MM.1S (cell line): ENCODE measurements at regions not wholly inside any gene's neighbourhood (a gene's known extent, or its start where the extent isn't known, plus 50 kb on each side); places are given as distances from the start of the nearest gene placed in this dataset.

Experiments
- DNase-seq: peaks from one replicate; pipeline ENCODE4 v3.0.0-alpha.2; 2015
- H2AFZ ChIP-seq: fragments of 300-600 bp; sonication (generic); 2 replicates; pipeline ENCODE4 v1.6.0; 2016; ENCODE audit warnings: antibody characterized with exemption, low read length
- H3F3A ChIP-seq: fragments of 300-600 bp; sonication (generic); 2 replicates; pipeline ENCODE4 v1.6.1; 2016; ENCODE audit warnings: mild to moderate bottlenecking, antibody characterized with exemption, low read length, moderate library complexity, mixed read lengths; ENCODE audit not compliant: insufficient read depth
- H3K27ac ChIP-seq: fragments of 300-600 bp; sonication (generic); 2 replicates; pipeline ENCODE4 v1.5.1; 2016; ENCODE audit warnings: mild to moderate bottlenecking, low read length
- H3K27me3 ChIP-seq: fragments of 300-600 bp; sonication (generic); replicated peaks from 2 replicates; pipeline ENCODE4 v1.6.0; 2016; ENCODE audit warnings: low read length; ENCODE audit not compliant: insufficient read depth
- H3K36me3 ChIP-seq: fragments of 300-600 bp; sonication (generic); replicated peaks from 2 replicates; pipeline ENCODE4 v1.6.1; 2016; ENCODE audit warnings: mild to moderate bottlenecking, low read length, mixed read lengths; ENCODE audit not compliant: insufficient read depth
- H3K4me1 ChIP-seq: fragments of 300-600 bp; sonication (generic); 2 replicates; pipeline ENCODE4 v1.6.1; 2016; ENCODE audit warnings: low read length, mixed read lengths
- H3K4me2 ChIP-seq: fragments of 300-600 bp; sonication (generic); 2 replicates; pipeline ENCODE4 v1.6.0; 2016; ENCODE audit warnings: low read depth, low read length
- H3K4me3 ChIP-seq: fragments of 300-600 bp; sonication (generic); 2 replicates; pipeline ENCODE4 v1.5.1; 2016; ENCODE audit warnings: low read length, mixed read lengths
- H3K79me2 ChIP-seq: fragments of 300-600 bp; sonication (generic); 2 replicates; pipeline ENCODE4 v1.6.1; 2016; ENCODE audit warnings: mixed run types, low read length, mixed read lengths
- H3K9ac ChIP-seq: fragments of 300-600 bp; sonication (generic); 2 replicates; pipeline ENCODE4 v1.6.1; 2016; ENCODE audit warnings: low read length, mixed read lengths
- H3K9me2 ChIP-seq: fragments of 300-600 bp; sonication (generic); replicated peaks from 2 replicates; pipeline ENCODE4 v1.6.1; 2016; ENCODE audit warnings: mild to moderate bottlenecking, low read length, mixed read lengths; ENCODE audit not compliant: insufficient read depth
- H3K9me3 ChIP-seq: fragments of 300-600 bp; sonication (generic); replicated peaks from 2 replicates; pipeline ENCODE4 v1.6.1; 2016; ENCODE audit warnings: mild to moderate bottlenecking, low read length, mixed read lengths; ENCODE audit not compliant: insufficient read depth
- H4K20me1 ChIP-seq: fragments of 300-600 bp; sonication (generic); 2 replicates; pipeline ENCODE4 v1.6.1; 2016; ENCODE audit warnings: mild to moderate bottlenecking, low read length, moderate library complexity, mixed read lengths; ENCODE audit not compliant: insufficient read depth
- CTCF ChIP-seq: fragments of 300-600 bp; sonication (generic); IDR thresholded peaks from 2 replicates; pipeline ENCODE4 v1.5.1; 2016; ENCODE audit warnings: antibody characterized with exemption, low read length, mixed read lengths
- EZH2 ChIP-seq: fragments of 300-600 bp; sonication (generic); optimal IDR thresholded peaks from 2 replicates; pipeline ENCODE3; 2017; ENCODE audit warnings: low read depth, mild to moderate bottlenecking, antibody characterized with exemption, low read length, mixed read lengths
- EZH2phosphoT487 ChIP-seq: fragments of 300-600 bp; sonication (generic); IDR thresholded peaks from 2 replicates; pipeline ENCODE4 v1.6.1; 2018; ENCODE audit warnings: antibody characterized with exemption, low read length

GRCh38 chr12:58131986-58132755 lies 190.8 kb downstream of the ATP23 start:
- Histone ChIP-seq H3K9me2 (no peaks in the 10 kb centered on the region), H3K4me3 (no peak overlapping the region), H3K36me3 (no peaks in the 10 kb centered on the region), H2AFZ (no peak overlapping the region), H3K4me1 (no peaks in the 10 kb centered on the region), H3F3A (no peaks in the 10 kb centered on the region), H3K79me2 (no peaks in the 10 kb centered on the region), H3K9ac (no peak overlapping the region), H3K27ac (no peak overlapping the region), H4K20me1 (no peaks in the 10 kb centered on the region), H3K9me3 (no peaks in the 10 kb centered on the region), H3K4me2 (no peak overlapping the region), H3K27me3 (no peaks in the 10 kb centered on the region)
- TF ChIP-seq EZH2 (no peak), EZH2phosphoT487 (no peak), CTCF (no peak)
- DNase-seq: no peak

- Histone ChIP-seq H3K36me3 (no peaks in the 10 kb centered on the region), H3K9me2 (no peaks in the 10 kb centered on the region), H3K79me2 (no peaks in the 10 kb centered on the region), H3K9me3 (no peaks in the 10 kb centered on the region), H3F3A (no peaks in the 10 kb centered on the region), H3K4me1 (no peaks in the 10 kb centered on the region), H3K4me2 (no peak overlapping the region), H3K27me3 (no peaks in the 10 kb centered on the region), H3K4me3 (no peak overlapping the region), H4K20me1 (no peaks in the 10 kb centered on the region), H3K27ac (no peak overlapping the region), H2AFZ (no peak overlapping the region), H3K9ac (no peak overlapping the region)
- no peak for TF ChIP-seq EZH2
- no peak for TF ChIP-seq CTCF
- no peak for TF ChIP-seq EZH2phosphoT487
- DNase-seq: no peak
Measured at GRCh38 chr12:58138424-58138823, 197.1 kb downstream of the ATP23 start.

DNA sequence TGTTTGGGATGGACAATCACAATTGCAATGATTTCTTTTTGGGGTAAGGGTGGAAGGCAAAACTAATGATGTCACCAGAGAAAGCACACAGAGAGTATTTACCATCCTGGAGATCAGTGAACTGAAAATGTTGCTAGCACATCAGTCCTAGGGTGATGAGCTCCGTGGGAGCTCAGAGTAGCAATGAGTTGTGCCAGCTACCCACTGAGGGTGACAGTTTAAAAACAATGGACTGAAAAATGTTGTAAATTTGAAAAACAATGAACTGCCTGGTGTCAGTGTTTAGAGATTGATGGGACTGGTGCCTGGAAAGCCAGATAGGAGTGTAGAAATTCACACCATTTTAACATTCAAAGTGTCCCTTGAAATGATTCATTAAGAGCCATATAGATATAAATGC lies 198.5 kb downstream of the ATP23 start:
- DNase-seq: no peak
- Histone ChIP-seq H3K9me3 (no peaks in the 10 kb centered on the region), H3K9me2 (no peaks in the 10 kb centered on the region), H3K27ac (no peak overlapping the region), H3K9ac (no peak overlapping the region), H3F3A (no peaks in the 10 kb centered on the region), H3K27me3 (no peaks in the 10 kb centered on the region), H3K4me1 (no peaks in the 10 kb centered on the region), H3K36me3 (no peaks in the 10 kb centered on the region), H4K20me1 (no peaks in the 10 kb centered on the region), H3K4me2 (no peak overlapping the region), H2AFZ (no peak overlapping the region), H3K79me2 (no peaks in the 10 kb centered on the region), H3K4me3 (no peak overlapping the region)
- no peak for TF ChIP-seq CTCF
- no peak for TF ChIP-seq EZH2
- no peak for TF ChIP-seq EZH2phosphoT487
